K562 (cell line): ENCODE measurements at regions not wholly inside any gene's neighbourhood (a gene's known extent, or its start where the extent isn't known, plus 50 kb on each side); places are given as distances from the start of the nearest gene placed in this dataset.
A peak's percentile ranks its signal among the peaks of the same experiment; 100 is the strongest.

Experiments
- ARNT ChIP-seq, 2 experiments: fragments of 450-650 bp; IDR thresholded peaks; 2 replicates each; pipeline ENCODE4 v1.6.1; 2016; ENCODE audit warnings: mild to moderate bottlenecking in 1 of 2
- ATF1 ChIP-seq, 2 experiments: fragments of 450-650 bp in 1 of 2; IDR thresholded peaks; 2 replicates each; pipeline ENCODE4 v1.6.1; 2016; ENCODE audit warnings: missing compliant biosample characterization in 1 of 2, missing genetic modification characterization in 1 of 2
- C11orf30 ChIP-seq: fragments of 450-650 bp; IDR thresholded peaks from 2 replicates; pipeline ENCODE4 v1.6.1; 2016; ENCODE audit warnings: low read depth, mild to moderate bottlenecking
- CXXC5 ChIP-seq: fragments of 250-450 bp; sonication (Bioruptor Pico); IDR thresholded peaks from 2 replicates; pipeline ENCODE4 v1.8.0; 2022; ENCODE audit warnings: inconsistent platforms, mild to moderate bottlenecking, moderate library complexity
- ESRRB ChIP-seq: fragments of 250-450 bp; sonication (Bioruptor Pico); IDR thresholded peaks from 2 replicates; pipeline ENCODE4 v1.5.0; 2020; ENCODE audit warnings: mild to moderate bottlenecking, moderate library complexity, borderline replicate concordance
- GATA2 ChIP-seq: sonication (generic); formaldehyde crosslinking; IDR thresholded peaks from 2 replicates; pipeline ENCODE4 v1.4.0; 2020; ENCODE audit warnings: mild to moderate bottlenecking, missing genetic modification reagents
- GTF2E2 ChIP-seq: fragments of 200-800 bp; sonication (Bioruptor generic); IDR thresholded peaks from 2 replicates; pipeline ENCODE4 v1.6.1; 2016; ENCODE audit warnings: missing genetic modification characterization, missing compliant biosample characterization
- HNRNPL ChIP-seq: fragments of 200-400 bp; formaldehyde crosslinking; IDR thresholded peaks from 2 replicates; pipeline ENCODE4 v1.6.1; 2017; ENCODE audit warnings: low read depth, mild to moderate bottlenecking, low read length
- IRF1 ChIP-seq: sonication (generic); formaldehyde crosslinking; IDR thresholded peaks from 2 replicates; pipeline ENCODE4 v1.8.0; 2022; ENCODE audit warnings: missing genetic modification reagents, mild to moderate bottlenecking, borderline replicate concordance
- JUN ChIP-seq, 2 experiments: sonication (generic) in 1 of 2; formaldehyde crosslinking in 1 of 2; IDR thresholded peaks; 2 replicates each; pipeline versions ENCODE4 v1.6.1 to v1.8.0; 2012 to 2022; ENCODE audit warnings: borderline replicate concordance in 2 of 2, mild to moderate bottlenecking in 2 of 2, improper control_type of control experiment in 1 of 2, low read depth in 1 of 2, low read length in 1 of 2, missing genetic modification reagents in 1 of 2
- JUND ChIP-seq, 2 experiments: IDR thresholded peaks; 2 replicates in 1 of 2; 3 replicates in 1 of 2; pipeline ENCODE4 v1.6.1; 2011; ENCODE audit warnings: borderline replicate concordance in 2 of 2, low read depth in 2 of 2, low read length in 2 of 2, improper control_type of control experiment in 1 of 2, missing biosample characterization in 1 of 2, missing genetic modification characterization in 1 of 2, missing genetic modification reagents in 1 of 2
- MLX ChIP-seq, 2 experiments: fragments of 450-650 bp in 1 of 2; sonication (generic) in 1 of 2; formaldehyde crosslinking; conservative IDR thresholded peaks; 2 replicates each; pipeline versions ENCODE4 v1.4.0 to v1.8.1; 2020 to 2022; ENCODE audit warnings: mild to moderate bottlenecking in 1 of 2, missing genetic modification reagents in 1 of 2
- OTX1 ChIP-seq: fragments of 450-650 bp; formaldehyde crosslinking; IDR thresholded peaks from 2 replicates; pipeline ENCODE4 v1.4.0; 2022; ENCODE audit warnings: mild to moderate bottlenecking
- RBM15 ChIP-seq: fragments of 200-400 bp; formaldehyde crosslinking; IDR thresholded peaks from 2 replicates; pipeline ENCODE4 v1.6.1; 2018; ENCODE audit warnings: mild to moderate bottlenecking, low read length, moderate library complexity; ENCODE audit not compliant: insufficient read depth
- RBM25 ChIP-seq: fragments of 200-400 bp; formaldehyde crosslinking; IDR thresholded peaks from 2 replicates; pipeline ENCODE4 v1.6.1; 2018; ENCODE audit warnings: low read length, low read depth, moderate library complexity; ENCODE audit not compliant: severe bottlenecking
- SIN3A ChIP-seq, 2 experiments: fragments of 150-350 bp in 1 of 2; IDR thresholded peaks; 2 replicates each; pipeline ENCODE4 v1.6.1; 2011 to 2016; ENCODE audit warnings: borderline replicate concordance in 2 of 2, low read depth in 2 of 2, low read length in 2 of 2, mild to moderate bottlenecking in 2 of 2, moderate library complexity in 2 of 2; ENCODE audit not compliant: control insufficient read depth in 1 of 2
- SMARCE1 ChIP-seq: fragments of 450-650 bp; IDR thresholded peaks from 2 replicates; pipeline ENCODE4 v1.7.1; 2016; ENCODE audit warnings: mild to moderate bottlenecking
- SRF ChIP-seq, 2 experiments: fragments of 250-450, 450-650 bp in 1 of 2; sonication (Bioruptor Pico) in 1 of 2; sonication (generic) in 1 of 2; formaldehyde crosslinking; IDR thresholded peaks; 2 replicates each; pipeline versions ENCODE4 v1.5.0 to v1.5.1; 2020 to 2022; ENCODE audit warnings: mild to moderate bottlenecking in 1 of 2, missing genetic modification reagents in 1 of 2
- ZKSCAN8 ChIP-seq: fragments of 200-800 bp; sonication (Bioruptor generic); IDR thresholded peaks from 2 replicates; pipeline ENCODE4 v1.6.1; 2016; ENCODE audit warnings: missing genetic modification characterization, missing compliant biosample characterization
- ZNF445 ChIP-seq: fragments of 250-450 bp; sonication (Bioruptor Pico); IDR thresholded peaks from 2 replicates; pipeline ENCODE4 v1.4.0; 2020; ENCODE audit warnings: low read depth, mild to moderate bottlenecking, moderate library complexity
- ZNF583 ChIP-seq: fragments of 250-450 bp; sonication (Bioruptor Pico); IDR thresholded peaks from 2 replicates; pipeline ENCODE4 v1.4.0; 2020
- TF ChIP-seq, protein P1 (sequence below): IDR thresholded peaks from 3 replicates; pipeline ENCODE4 v1.6.1; 2011; ENCODE audit warnings: borderline replicate concordance, mild to moderate bottlenecking, moderate library complexity; ENCODE audit not compliant: insufficient read length; ENCODE audit errors: extremely low read depth

DNA sequence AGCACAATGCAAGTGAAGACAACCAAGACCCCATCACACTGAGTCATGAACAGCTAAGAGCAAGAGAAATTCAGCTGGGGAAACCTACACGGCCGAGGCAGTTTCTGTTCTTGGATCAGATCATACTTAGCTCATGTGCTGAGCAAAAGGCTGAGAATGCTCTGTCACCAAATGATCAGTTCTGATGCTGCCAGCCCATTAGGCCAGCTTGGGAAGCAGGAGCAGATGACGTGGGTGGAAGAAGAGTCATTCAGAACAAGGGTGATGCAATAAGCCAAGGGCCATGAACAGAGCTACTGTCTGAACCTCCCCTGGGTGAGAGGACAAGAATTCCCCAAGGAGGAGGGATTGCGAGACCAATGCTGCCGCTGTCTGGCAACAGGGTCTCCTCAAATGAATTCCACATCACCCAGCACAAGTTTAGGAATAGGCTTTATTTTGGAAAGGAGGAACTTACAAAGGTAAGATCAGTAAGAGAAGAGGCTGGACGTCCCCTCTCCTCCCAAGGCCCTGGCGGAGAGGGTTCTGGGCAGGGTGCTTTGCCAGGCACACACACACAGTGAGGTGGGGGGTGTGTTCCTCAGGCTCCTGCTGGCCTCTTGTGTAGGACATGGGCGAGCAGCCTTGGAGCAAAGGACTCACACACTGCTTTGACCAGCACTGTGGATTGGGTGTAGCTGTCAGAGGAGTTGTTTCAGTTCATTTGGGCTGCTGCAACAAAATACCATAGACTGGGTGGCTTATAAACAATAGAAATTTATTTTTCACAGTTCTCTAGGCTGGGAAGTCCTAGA is 65.6 kb upstream of the CTXND1 start (continued):
- TF ChIP-seq, protein P1, sequence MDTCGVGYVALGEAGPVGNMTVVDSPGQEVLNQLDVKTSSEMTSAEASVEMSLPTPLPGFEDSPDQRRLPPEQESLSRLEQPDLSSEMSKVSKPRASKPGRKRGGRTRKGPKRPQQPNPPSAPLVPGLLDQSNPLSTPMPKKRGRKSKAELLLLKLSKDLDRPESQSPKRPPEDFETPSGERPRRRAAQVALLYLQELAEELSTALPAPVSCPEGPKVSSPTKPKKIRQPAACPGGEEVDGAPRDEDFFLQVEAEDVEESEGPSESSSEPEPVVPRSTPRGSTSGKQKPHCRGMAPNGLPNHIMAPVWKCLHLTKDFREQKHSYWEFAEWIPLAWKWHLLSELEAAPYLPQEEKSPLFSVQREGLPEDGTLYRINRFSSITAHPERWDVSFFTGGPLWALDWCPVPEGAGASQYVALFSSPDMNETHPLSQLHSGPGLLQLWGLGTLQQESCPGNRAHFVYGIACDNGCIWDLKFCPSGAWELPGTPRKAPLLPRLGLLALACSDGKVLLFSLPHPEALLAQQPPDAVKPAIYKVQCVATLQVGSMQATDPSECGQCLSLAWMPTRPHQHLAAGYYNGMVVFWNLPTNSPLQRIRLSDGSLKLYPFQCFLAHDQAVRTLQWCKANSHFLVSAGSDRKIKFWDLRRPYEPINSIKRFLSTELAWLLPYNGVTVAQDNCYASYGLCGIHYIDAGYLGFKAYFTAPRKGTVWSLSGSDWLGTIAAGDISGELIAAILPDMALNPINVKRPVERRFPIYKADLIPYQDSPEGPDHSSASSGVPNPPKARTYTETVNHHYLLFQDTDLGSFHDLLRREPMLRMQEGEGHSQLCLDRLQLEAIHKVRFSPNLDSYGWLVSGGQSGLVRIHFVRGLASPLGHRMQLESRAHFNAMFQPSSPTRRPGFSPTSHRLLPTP: no peak
- TF ChIP-seq OTX1 (CRISPR knock-in tag): no peak
- no peak for TF ChIP-seq RBM15
- no peak for TF ChIP-seq MLX (CRISPR knock-in tag; conservative IDR thresholded peaks at IDR 0.05)
- no peak for TF ChIP-seq ESRRB (CRISPR knock-in tag)
- no peak for TF ChIP-seq SMARCE1
- TF ChIP-seq GATA2 (CRISPR knock-in tag): no peak
- no peak for TF ChIP-seq C11orf30
- TF ChIP-seq SRF (CRISPR knock-in tag; IDR thresholded peaks at IDR 0.05): no peak
- TF ChIP-seq HNRNPL: no peak
- TF ChIP-seq IRF1 (CRISPR knock-in tag): no peak
- TF ChIP-seq GTF2E2 (tag): no peak
- no peak for TF ChIP-seq ZNF583
- TF ChIP-seq RBM25: no peak
- 0 out of 2 replicates have a peak, but pooled peaks have one; percentile 54 for TF ChIP-seq JUN (IDR thresholded peaks at IDR 0.05; ENCODE audit: borderline replicate concordance, low read depth, low read length)
- TF ChIP-seq JUN (CRISPR knock-in tag; IDR thresholded peaks at IDR 0.05; ENCODE audit: borderline replicate concordance): no peak
- TF ChIP-seq ATF1 (CRISPR knock-in tag; IDR thresholded peaks at IDR 0.05): no peak
- 0 out of 2 replicates have a peak, but pooled peaks have one; percentile 11 for TF ChIP-seq ATF1 (tag; IDR thresholded peaks at IDR 0.05)
- TF ChIP-seq SIN3A (IDR thresholded peaks at IDR 0.05; ENCODE audit: borderline replicate concordance in 2 of 2, control insufficient read depth in 1 of 2, low read depth in 2 of 2, low read length in 2 of 2): no peak
- TF ChIP-seq CXXC5: no peak
- TF ChIP-seq ARNT (IDR thresholded peaks at IDR 0.05): no peak
- no peak for TF ChIP-seq ZNF445 (CRISPR knock-in tag)
- TF ChIP-seq ZKSCAN8 (CRISPR knock-in tag): no peak
- peak; percentile 77 for TF ChIP-seq JUND (IDR thresholded peaks at IDR 0.05; ENCODE audit: borderline replicate concordance, low read depth, low read length)
- TF ChIP-seq JUND (tag; IDR thresholded peaks at IDR 0.05; ENCODE audit: borderline replicate concordance, low read depth, low read length): 0 out of 3 replicates have a peak, but pooled peaks have one; percentile 20
